Psoas muscle (tissue), 7 donors: ENCODE measurements at regions not wholly inside any gene's neighbourhood (a gene's known extent, or its start where the extent isn't known, plus 50 kb on each side); places are given as distances from the start of the nearest gene placed in this dataset.

ENCODE experiments used
- ATAC-seq, 4 donors: fragments of 200-7000 bp; cut with Tn5 transposase; one replicate each; pipeline ENCODE4 v1.9.1; 2020; ENCODE audit warnings: moderate library complexity in 3 of 4, mild to moderate bottlenecking in 2 of 4
- DNase-seq, 2 donors: peaks; one replicate each; pipeline ENCODE4 v3.0.0-alpha.2; 2020
- H3K27ac ChIP-seq: fragments of 200-600 bp; one replicate; pipeline ENCODE4 v1.8.0; 2022
- H3K27me3 ChIP-seq, 3 donors: fragments of 200-600 bp in 1 of 3; one replicate each; pipeline versions ENCODE4 v1.6.1 to v1.8.0; 2013 to 2022; ENCODE audit warnings: low read length in 2 of 3, mild to moderate bottlenecking in 2 of 3, moderate library complexity in 1 of 3; ENCODE audit not compliant: insufficient read depth in 3 of 3
- H3K36me3 ChIP-seq, 2 donors: fragments of 200-600 bp in 1 of 2; one replicate each; pipeline versions ENCODE4 v1.6.1 to v1.8.0; 2013 to 2022; ENCODE audit warnings: low read depth in 1 of 2, mild to moderate bottlenecking in 1 of 2, moderate library complexity in 1 of 2; ENCODE audit not compliant: insufficient read depth in 1 of 2
- H3K4me1 ChIP-seq: fragments of 200-600 bp; one replicate; pipeline ENCODE4 v1.8.0; 2022
- H3K4me3 ChIP-seq: fragments of 200-600 bp; one replicate; pipeline ENCODE4 v1.8.0; 2022; ENCODE audit warnings: mild to moderate bottlenecking
- H3K9me3 ChIP-seq: fragments of 200-600 bp; one replicate; pipeline ENCODE4 v1.8.0; 2022
- CTCF ChIP-seq: fragments of 200-600 bp; IDR thresholded peaks from one replicate; pipeline ENCODE4 v1.8.0; 2022; ENCODE audit warnings: antibody characterized with exemption
- WGBS, 3 donors: extraction: QIAGEN DNeasy Blood & Tissue Kit; methylation state at CpG; one replicate each; pipeline versions ENCODE4 v1.1.6 to v1.1.7; 2013; 5-methylcytosine and 5-hydroxymethylcytosine counted together
- intact Hi-C, 2 donors: fragments of 100-400 bp; cut with DNase I; formaldehyde crosslinking; loops; one replicate each; pipeline versions ENCODE4 v1.11.0 to v1.14.2; 2022
- donor health status: healthy with polysubstance abuse.
- donor health status: DM: no; HTN: no; CAD: no; lungs with moderate emphysema.
- donor health status: Bipolar disorder and iron deficiency.
- donor health status: healthy.
- donor health status: DM: yes; HTN: yes; CAD: no.
- donor health status: DM: no; HTN: no; CAD: no.
- donor health status: DM: yes; HTN: yes; CAD: no.

DNA sequence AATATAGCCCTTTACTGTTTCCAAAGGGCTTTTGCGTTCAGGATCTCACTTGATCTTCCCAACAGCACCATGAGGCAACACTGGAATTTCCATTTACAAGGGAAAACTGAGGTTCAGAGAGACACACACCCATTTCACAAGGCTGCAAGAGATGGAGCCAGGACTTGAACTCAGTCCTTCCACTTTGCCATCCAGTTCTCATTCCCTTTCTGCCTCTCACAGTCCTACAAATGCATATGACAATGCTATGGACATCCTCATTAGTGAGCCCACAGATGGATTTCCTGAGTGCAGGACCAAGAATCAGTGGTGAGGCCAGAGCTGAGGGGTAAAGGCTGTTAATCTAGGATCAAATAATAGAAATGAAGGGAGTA lies 136.1 kb upstream of the MYCN start:
- intact Hi-C loops, result no loop called here
- ATAC-seq, result no peak
- Histone ChIP-seq H3K4me1 (no peaks in the 10 kb centered on the region), H3K36me3 (no peaks in the 10 kb centered on the region), H3K27ac (no peak overlapping the region), H3K9me3 (no peaks in the 10 kb centered on the region), H3K27me3 (no peaks in the 10 kb centered on the region), H3K4me3 (no peak overlapping the region)
- no peak for TF ChIP-seq CTCF
- no peak for DNase-seq
- 88 to 96% (median 93%) methylated on average over 1 of the region's 1 CpG for WGBS, 3 donors

DNA sequence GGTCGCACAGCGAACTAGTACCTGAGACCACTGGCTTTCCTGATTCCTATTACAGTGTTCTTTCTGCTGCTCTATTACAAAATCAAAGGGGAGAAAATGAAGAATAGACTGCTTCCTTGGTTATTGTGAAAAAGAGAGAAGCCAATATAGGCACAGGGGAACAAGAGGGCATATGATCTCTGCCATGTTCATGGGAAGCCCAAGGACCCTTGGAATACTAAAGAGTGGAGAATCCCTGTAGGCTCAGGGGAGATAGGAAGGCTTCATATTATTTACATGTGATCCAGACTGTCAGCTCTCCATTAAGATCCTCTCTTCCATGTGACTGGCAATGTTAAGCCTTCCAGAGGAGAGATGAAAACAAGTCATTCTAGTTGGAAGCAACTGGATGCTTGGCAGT lies 135.7 kb upstream of the MYCN start:
- intact Hi-C loops, result no loop called here
- H3K27ac ChIP-seq, result no peak overlapping the region
- no peaks in the 10 kb centered on the region for H3K4me1 ChIP-seq
- no peaks in the 10 kb centered on the region for H3K27me3 ChIP-seq
- ATAC-seq (no peak), DNase-seq (no peak)
- H3K36me3 ChIP-seq, result no peaks in the 10 kb centered on the region
- no peaks in the 10 kb centered on the region for H3K9me3 ChIP-seq
- no peak overlapping the region for H3K4me3 ChIP-seq
- TF ChIP-seq CTCF, result no peak
- WGBS, 3 donors, result 97 to 100% (median 98%) methylated on average over 2 of the region's 2 CpGs

DNA sequence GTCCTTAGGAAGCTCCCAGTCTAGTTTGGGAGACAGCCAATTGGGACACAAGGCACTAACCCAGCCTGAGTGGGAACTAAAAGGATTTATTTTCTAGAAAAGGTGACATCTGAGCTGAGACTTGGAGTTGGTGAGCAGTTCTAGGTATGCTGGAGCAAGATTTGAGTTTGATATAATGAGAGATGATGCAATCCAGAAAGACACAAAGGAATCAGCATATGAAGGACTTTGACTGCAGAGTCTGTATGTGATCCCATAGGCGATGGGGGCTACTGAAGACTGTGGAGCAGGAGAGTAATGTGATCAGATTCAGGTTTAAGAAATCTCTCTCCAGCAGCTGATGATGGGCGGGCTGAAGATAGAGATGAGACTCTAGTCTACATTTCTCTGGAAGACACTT lies 135.1 kb upstream of the MYCN start:
- no peak overlapping the region for H3K4me3 ChIP-seq
- no peaks in the 10 kb centered on the region for H3K27me3 ChIP-seq
- no peak for TF ChIP-seq CTCF
- WGBS, 3 donors, result 98 to 100% (median 99%) methylated on average over 2 of the region's 2 CpGs
- H3K4me1 ChIP-seq, result no peaks in the 10 kb centered on the region
- intact Hi-C loops, result no loop called here
- no peak overlapping the region for H3K27ac ChIP-seq
- no peaks in the 10 kb centered on the region for H3K9me3 ChIP-seq
- no peaks in the 10 kb centered on the region for H3K36me3 ChIP-seq
- ATAC-seq, result no peak
- DNase-seq, result no peak

GRCh38 chr2:15805772-15806171 lies 134.6 kb upstream of the MYCN start:
- DNase-seq (no peak), ATAC-seq (no peak)
- no peaks in the 10 kb centered on the region for H3K4me1 ChIP-seq
- no peak for TF ChIP-seq CTCF
- H3K27ac ChIP-seq, result no peak overlapping the region
- no peaks in the 10 kb centered on the region for H3K36me3 ChIP-seq
- H3K9me3 ChIP-seq, result no peaks in the 10 kb centered on the region
- no peaks in the 10 kb centered on the region for H3K27me3 ChIP-seq
- intact Hi-C loops, result no loop called here
- no peak overlapping the region for H3K4me3 ChIP-seq
- 91 to 94% (median 94%) methylated on average over 4 of the region's 4 CpGs for WGBS, 3 donors

DNA sequence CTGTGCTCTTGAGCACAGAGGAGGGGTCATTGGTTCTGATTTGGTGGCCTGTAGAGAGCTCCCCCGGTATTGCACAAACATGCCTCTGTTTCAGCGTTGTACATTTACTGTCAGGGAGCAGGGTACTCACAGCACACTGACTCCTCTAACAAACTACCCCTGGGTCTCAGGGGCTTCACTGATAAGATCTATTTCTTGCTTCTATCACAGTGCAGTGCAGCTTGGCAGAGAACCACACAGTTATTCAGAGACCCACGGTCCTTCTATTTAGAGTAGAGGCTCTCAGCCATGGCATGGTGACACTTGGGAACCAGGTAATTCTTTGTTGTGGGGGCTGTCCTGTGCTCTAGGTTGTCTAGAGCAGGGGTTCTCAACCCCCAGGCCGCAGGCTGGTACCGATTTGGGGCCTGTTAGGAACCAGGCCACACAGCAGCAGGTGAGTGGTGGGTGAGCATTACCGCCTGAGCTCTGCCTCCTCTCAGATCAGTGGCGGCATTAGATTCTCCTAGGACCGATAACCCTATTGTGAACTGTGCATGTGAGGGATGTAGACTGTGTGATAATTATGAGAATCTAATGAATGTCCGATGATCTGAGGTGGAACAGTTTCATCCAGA lies 133.4 kb upstream of the MYCN start:
- DNase-seq (no peak), ATAC-seq (no peak)
- WGBS, 3 donors, result 91 to 99% (median 93%) methylated on average over 9 of the region's 9 CpGs
- H3K27me3 ChIP-seq, result no peaks in the 10 kb centered on the region
- no peaks in the 10 kb centered on the region for H3K36me3 ChIP-seq
- H3K4me3 ChIP-seq, result no peak overlapping the region
- no peaks in the 10 kb centered on the region for H3K9me3 ChIP-seq
- no peak overlapping the region for H3K27ac ChIP-seq
- H3K4me1 ChIP-seq, result no peaks in the 10 kb centered on the region
- TF ChIP-seq CTCF, result no peak
- intact Hi-C loops, result no loop called here
